Body of pancreas (tissue), 4 donors: ENCODE measurements at regions not wholly inside any gene's neighbourhood (a gene's known extent, or its start where the extent isn't known, plus 50 kb on each side); places are given as distances from the start of the nearest gene placed in this dataset.

Source experiments
- CTCF ChIP-seq, 7 experiments: fragments of 450-650 bp in 4 of 7; fragments of 200-600 bp in 3 of 7; sonication (generic) in 3 of 7; IDR thresholded peaks; one replicate each; pipeline ENCODE4 v1.5.1; 2016 to 2019; ENCODE audit warnings: antibody characterized with exemption in 7 of 7
- POLR2A ChIP-seq, 3 donors: fragments of 450-650 bp; IDR thresholded peaks; one replicate each; pipeline ENCODE4 v1.6.1; 2016; ENCODE audit warnings: antibody characterized with exemption in 3 of 3, mild to moderate bottlenecking in 2 of 3

- TF ChIP-seq CTCF (IDR thresholded peaks at IDR 0.05), result no peak
- TF ChIP-seq POLR2A (IDR thresholded peaks at IDR 0.05), result no peak
Measured at GRCh38 chr5:138646671-138647070, 71.5 kb upstream of the HSPA9 start.
